Activated CD8-positive, alpha-beta memory T cell treated with anti-CD3 and anti-CD28 coated beads, Interleukin-2, amount 50 U/mL, for 24 hours (primary cell): ENCODE measurements at regions not wholly inside any gene's neighbourhood (a gene's known extent, or its start where the extent isn't known, plus 50 kb on each side); places are given as distances from the start of the nearest gene placed in this dataset.
"Not testable (repeated sequence)": the region's sequence is repeated elsewhere in the genome, so short reads cannot be mapped to it uniquely, and the experiment has no call there.

Source experiments
- DNase-seq: peaks from one replicate; pipeline ENCODE4 v3.0.0-alpha.2; 2020; ENCODE audit errors: extremely low read depth

GRCh38 chr14:22304326-22304725, 284.7 kb downstream of the DAD1 start:
- DNase-seq, result no peak

- DNase-seq, result no peak
Measured at GRCh38 chr14:22303589-22304195, 285.3 kb downstream of the DAD1 start.

- no peak for DNase-seq
Measured at GRCh38 chr14:22300646-22301045, 288.4 kb downstream of the DAD1 start.

GRCh38 chr14:22297376-22297775, 291.6 kb downstream of the DAD1 start:
- DNase-seq, result no peak

GRCh38 chr14:22296722-22297121, 292.3 kb downstream of the DAD1 start:
- no peak for DNase-seq

GRCh38 chr14:22296088-22296487, 292.9 kb downstream of the DAD1 start:
- DNase-seq, result no peak

- DNase-seq, result no peak
Measured at GRCh38 chr14:22291406-22291805, 297.6 kb downstream of the DAD1 start.

- no peak for DNase-seq
Measured at GRCh38 chr14:22289570-22289969, 299.5 kb downstream of the DAD1 start.

GRCh38 chr14:22285991-22286390, 303.0 kb downstream of the DAD1 start:
- DNase-seq, result no peak

GRCh38 chr14:22282949-22283348, 306.1 kb downstream of the DAD1 start:
- DNase-seq, result no peak

- no peak for DNase-seq
Measured at GRCh38 chr14:22282417-22282816, 306.6 kb downstream of the DAD1 start.

GRCh38 chr14:22281447-22281874, 307.6 kb downstream of the DAD1 start:
- DNase-seq, result not testable (repeated sequence)

GRCh38 chr14:22280497-22281316, 308.3 kb downstream of the DAD1 start:
- no peak for DNase-seq

GRCh38 chr14:22276913-22277816, 311.9 kb downstream of the DAD1 start:
- DNase-seq, result no peak

- no peak for DNase-seq
Measured at GRCh38 chr14:22271838-22272799, 316.9 kb downstream of the DAD1 start.

- DNase-seq, result no peak
Measured at GRCh38 chr14:22268875-22269274, 320.1 kb downstream of the DAD1 start.

- no peak for DNase-seq
Measured at GRCh38 chr14:22266683-22267082, 322.3 kb downstream of the DAD1 start.

GRCh38 chr14:22266142-22266442, 322.9 kb downstream of the DAD1 start:
- no peak for DNase-seq

- DNase-seq, result no peak
Measured at GRCh38 chr14:22265319-22266141, 323.5 kb downstream of the DAD1 start.

- DNase-seq, result no peak
Measured at GRCh38 chr14:22264759-22265158, 324.3 kb downstream of the DAD1 start.
